NCI-H2107 treated with DMSO at 0.1 percent for 48 hours (cell line): ENCODE measurements at regions not wholly inside any gene's neighbourhood (a gene's known extent, or its start where the extent isn't known, plus 50 kb on each side); places are given as distances from the start of the nearest gene placed in this dataset.
A peak's percentile ranks its signal among the peaks of the same experiment; 100 is the strongest.

Experiments used
- DNase-seq: peaks from one replicate; lab custom pipeline; 2025; ENCODE audit not compliant: unreplicated experiment; lab: John Stamatoyannopoulos, UW

- no peak for DNase-seq
Observed at GRCh38 chr4:136328131-136328530, 1204.2 kb downstream of the PCDH18 start.

- no peak for DNase-seq
Observed at GRCh38 chr4:136320465-136320813, 1211.9 kb downstream of the PCDH18 start.

DNA sequence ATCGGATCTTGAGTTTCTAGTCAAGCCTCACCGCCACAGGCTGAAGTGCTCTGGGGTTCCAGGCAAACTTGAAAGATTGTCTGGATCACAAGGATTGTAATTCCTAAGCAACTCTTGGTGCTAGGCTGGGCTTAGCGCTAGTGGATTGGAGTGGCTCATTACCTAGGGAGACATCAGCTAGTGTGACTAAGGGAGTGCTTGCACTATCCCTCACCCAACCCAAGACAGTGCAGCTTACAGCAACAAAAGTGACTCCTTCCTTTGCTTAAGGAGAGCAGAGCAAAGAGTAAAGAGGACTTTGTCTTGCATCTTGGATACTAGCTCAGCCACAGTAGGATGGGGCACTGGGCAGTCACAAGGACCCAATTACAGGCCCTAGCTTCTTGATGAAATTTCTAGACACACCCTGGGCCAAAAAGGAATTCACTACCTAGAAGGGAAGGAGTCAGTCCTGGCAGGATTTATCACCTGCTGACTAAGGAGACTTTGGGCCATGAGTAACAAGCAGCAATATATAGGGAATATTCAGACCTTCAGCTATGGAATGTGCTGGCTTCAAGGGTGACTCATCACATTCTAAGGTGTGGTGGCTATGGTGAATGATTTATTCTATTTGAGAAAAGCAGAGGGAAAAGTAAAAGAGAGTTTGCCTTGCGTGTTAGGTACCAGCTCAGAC lies 1212.4 kb downstream of the PCDH18 start:
- no peak for DNase-seq

DNA sequence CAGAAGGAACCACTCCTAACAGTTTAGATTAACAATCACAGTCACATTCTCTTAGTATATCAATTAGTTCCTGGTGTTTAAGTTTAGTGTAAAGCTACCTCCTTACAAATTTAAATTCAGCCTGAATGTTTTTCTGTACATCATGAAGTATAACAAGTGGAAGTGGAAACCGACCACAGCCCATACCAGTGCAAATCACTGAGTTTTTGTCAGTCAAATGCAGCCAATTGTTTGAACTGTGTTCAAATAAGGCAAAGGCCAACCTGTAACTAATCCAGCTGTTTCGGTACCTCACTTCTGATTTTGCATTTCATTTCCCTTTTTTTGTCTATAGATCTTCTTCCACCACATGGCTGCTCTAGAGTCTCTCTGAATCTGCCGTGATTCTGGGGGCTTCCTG lies 1215.3 kb downstream of the PCDH18 start:
- no peak for DNase-seq

DNA sequence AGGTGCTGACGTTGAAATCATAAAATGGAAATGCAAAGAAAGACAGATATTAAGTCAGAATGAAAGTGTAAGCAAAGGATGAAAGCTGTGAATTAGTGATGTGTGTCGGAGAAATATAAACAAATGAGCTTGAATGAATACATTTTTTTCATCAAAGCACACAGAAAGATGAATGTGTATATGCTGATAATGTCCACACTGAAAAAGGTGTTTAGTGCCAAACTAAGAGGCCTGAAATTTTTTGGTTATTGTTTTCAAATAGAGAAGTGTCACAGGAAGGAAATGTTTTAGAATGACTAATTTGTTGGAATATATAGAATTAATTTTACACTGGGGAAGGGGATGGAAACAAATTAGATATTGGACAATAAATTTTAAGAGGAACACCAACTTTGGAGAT lies 1217.6 kb downstream of the PCDH18 start:
- DNase-seq = no peak

DNA sequence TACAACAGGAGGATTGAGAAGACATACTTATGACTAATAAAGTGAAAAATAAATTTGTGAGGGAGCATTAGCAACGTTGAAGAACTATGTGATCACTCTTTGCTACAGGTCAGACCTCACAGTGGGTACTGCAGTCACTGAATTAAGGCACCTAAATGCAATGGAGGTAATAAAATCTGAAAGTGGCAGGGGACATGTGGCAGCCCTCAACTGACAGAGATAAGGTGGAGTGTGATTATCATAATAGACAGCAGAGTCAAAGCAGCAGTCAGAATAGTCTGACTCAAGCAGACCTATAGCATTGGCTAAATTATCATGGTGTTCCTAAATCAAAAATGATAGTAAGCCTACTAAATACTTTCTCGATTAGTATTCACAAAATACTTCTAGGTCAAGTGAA lies 1220.5 kb downstream of the PCDH18 start:
- no peak for DNase-seq

DNA sequence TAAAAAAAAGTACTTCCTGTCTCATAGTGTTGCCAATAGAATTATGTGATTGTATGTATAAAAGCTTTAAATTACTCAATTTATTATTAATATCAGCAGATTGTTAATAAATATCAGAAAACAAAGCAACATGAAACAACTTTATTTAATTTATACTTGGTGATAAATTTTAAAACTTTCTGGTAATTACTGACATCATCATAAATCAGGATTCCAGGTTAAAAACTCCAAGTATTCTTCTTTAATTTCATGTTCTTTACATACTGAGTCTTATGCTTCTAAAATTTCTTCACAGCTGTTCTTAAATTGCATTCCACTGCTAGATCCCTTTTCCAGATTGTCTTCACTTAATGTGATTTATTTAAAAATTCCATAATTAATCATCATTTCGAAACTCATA lies 1224.5 kb downstream of the PCDH18 start:
- DNase-seq = no peak

- no peak for DNase-seq
Observed at GRCh38 chr4:136306361-136306760, 1225.9 kb downstream of the PCDH18 start.

- no peak for DNase-seq
Observed at GRCh38 chr4:136302566-136302965, 1229.7 kb downstream of the PCDH18 start.

DNA sequence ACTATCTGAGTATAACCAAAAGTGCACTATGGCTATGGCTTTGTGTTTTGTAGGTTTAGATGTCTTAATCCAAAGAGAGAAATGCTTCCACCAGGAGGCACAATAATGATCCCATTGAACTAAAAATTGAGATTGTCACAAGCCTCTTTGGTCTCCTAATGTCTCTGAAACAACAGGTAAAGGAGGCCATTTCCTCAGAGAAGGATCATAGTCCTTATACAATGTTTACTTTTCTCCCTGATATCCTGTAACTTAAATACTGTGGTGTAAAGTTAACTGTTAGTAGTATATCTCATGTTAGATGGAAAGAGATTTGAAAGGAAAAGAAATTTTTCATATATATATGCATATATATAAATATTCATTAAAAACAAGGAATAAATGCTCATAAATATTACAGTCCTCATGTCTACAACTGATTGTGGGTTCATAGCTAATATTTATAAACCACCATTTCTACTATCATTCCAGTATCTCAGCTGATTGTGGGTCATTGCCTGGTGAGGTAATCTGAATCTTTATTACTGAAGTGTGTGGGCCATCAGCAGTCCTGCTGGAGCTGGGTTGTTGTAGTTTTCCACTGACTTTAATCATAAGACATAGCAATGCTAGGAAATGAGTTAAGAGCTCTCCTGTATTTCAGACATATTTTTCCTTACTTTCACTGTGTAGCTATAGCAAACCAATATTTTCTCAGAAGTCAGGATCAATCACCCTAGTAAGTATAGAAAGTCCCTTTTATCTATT lies 1230.4 kb downstream of the PCDH18 start:
- DNase-seq = no peak

DNA sequence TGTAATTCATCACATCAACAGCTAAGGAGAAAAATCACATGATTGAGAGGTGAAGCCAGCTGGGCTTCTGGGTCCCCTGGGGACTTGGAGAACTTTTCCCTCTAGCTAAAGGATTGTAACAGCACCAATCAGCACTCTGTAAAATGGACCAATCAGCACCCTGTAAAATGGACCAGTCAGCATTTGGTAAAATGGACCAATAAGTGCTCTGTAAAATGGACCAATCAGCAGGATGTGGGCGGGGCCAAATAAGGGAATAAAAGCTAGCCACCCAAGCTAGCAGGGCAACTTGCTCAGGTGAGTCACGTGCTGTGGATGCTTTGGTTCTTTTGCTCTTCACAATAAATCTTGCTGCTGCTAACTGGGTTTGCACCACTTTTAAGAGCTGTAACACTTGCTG lies 1248.3 kb downstream of the PCDH18 start:
- DNase-seq = no peak

DNA sequence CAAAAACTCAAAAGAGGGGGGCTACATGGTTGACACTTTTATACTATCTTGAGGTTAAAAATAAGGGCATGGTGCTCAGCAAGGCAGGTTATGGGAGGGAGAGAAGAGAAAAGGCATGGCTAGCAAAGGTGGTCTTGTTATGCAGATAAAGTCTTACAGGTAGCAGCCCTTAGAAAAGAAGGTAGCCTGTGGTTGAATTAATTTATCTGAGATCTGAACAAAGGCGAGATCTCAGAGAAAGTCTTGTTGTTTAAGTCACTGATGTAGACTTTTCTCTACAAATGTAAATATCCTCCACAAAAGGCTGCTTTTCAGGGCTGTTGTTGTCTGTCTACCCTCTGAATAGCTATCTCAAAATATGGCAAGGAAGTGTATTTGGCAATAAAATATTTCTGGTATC lies 1250.4 kb downstream of the PCDH18 start:
- DNase-seq = no peak

DNA sequence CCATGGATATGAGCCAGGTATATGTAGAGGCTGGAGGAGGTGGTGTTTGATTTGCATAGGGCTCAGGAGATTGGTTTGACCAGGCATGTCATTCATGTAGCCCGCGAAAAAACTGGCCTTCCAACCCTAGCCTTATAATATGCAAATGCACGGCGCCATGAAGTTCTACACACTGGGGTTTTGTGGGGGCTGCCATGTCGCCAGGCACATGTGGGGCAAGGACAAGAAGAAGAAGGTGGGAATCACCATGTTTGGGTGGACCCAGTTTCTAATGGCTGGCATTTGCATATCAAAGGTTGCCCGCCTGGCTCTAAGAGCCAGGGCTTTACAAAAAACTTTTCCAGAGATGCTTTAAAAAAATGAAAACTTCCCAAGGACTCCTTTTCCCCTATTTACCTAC lies 1251.0 kb downstream of the PCDH18 start:
- no peak for DNase-seq

- DNase-seq = no peak
Observed at GRCh38 chr4:136277741-136278140, 1254.6 kb downstream of the PCDH18 start.

DNA sequence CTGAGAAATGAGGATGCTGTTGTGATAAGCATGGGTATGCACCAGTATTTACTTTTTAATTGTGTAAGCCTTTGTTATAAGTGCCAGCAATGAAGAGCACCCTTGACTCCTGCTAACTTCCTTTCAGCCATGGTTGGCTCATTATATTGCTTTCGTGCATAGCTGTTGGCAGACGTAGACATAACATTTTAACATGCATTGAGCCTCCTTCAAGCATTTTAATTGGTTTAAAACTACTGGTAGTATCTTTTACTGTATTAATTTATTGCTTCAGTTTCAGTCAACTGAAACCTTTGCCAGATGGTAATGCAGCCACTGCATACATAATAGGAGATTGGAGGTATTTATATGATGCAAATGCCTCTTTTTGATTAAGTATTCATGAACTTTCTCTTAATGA lies 1285.4 kb downstream of the PCDH18 start:
- peak; percentile 15 for DNase-seq

GRCh38 chr4:136241221-136241986 lies 1290.9 kb downstream of the PCDH18 start:
- DNase-seq = no peak

GRCh38 chr4:136227315-136227714 lies 1305.0 kb downstream of the PCDH18 start:
- no peak for DNase-seq

GRCh38 chr4:136219592-136220125 lies 1312.6 kb downstream of the PCDH18 start:
- DNase-seq = no peak

- DNase-seq = no peak
Observed at GRCh38 chr4:136203199-136203598, 1329.1 kb downstream of the PCDH18 start.

DNA sequence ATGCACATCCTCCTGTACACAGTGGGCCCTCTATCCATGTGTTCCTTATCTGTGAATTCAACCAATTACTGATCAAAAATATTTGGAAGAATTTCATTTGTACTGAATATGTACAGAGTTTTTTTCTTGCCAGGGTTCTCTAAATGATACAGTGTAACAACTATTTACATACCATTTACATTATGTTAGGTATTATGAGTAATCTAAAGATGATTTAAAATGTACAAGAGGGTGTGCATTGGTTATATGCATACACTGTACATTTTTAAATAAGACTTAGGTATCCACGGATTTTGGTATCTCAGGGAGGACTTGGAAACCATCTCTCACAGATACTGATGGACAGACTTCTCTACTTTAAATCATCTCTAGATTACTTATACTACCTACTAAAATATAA lies 1333.9 kb downstream of the PCDH18 start:
- DNase-seq = no peak

- DNase-seq = no peak
Observed at GRCh38 chr4:136194962-136195361, 1337.3 kb downstream of the PCDH18 start.

DNA sequence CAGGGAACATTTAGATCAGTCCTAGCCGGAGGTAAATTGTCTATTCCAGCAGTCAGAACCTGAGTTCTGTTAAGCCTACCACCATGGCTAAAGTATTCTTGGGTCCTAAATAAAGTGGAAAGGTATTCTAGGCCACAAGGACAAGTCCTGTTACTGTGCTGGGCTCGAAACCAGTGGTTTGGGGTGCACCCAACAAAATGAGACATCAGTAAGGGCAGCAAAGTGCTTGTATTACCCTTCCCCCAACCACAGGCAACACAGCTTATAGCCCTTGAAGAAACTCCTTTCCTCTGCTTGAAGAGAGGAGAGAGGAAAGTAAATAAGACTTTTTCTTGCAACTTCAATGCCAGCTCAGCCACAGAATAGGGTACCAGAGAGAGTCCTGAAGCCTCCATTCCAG lies 1345.6 kb downstream of the PCDH18 start:
- DNase-seq = no peak
